ENCODE measurements at regions not wholly inside any gene's neighbourhood (a gene's known extent, or its start where the extent isn't known, plus 50 kb on each side); places are given as distances from the start of the nearest gene placed in this dataset.
"Not testable (repeated sequence)": the region's sequence is repeated elsewhere in the genome, so short reads cannot be mapped to it uniquely, and the experiment has no call there.

- DNase-seq, result no peak
Measured at GRCh38 chr4:23068756-23069155, 376.0 kb downstream of the GBA3 start.

DNA sequence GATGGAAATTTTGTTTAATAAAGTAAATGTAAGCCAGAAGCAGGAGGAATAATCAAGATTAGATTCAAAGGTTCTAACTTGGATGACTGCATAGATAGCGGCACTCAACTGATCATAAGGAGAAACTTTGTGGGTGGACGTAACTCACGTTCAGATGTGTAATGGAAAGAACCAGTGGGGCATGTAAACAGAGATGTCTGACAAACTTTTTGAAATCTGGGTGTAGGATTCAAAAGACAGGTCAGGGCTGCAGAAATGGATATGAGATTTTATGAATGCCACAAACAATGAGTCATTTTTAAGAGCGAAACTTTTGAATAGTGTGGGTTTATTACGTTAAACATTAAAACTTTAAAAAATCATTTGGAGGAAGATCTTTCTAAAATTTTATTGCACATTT is 375.6 kb downstream of the GBA3 start:
- DNase-seq, result no peak

DNA sequence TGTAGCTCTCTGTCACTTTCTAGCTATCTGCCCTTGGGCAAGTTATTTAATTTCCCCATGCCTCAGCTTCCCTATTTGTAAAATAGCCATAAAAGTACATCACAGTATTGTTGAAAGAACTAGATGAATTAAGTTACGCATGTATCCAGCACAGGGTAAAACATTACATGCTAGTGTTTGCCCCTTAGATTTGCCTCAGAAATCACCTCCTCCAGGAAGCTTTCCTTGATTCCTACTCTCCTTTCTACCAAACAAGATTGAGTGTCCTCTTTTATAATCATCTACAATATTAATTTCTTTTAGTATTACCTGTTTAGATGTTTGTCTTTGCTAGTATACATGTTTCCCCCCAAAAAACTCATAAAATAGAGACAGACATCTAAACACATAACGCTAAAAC is 369.5 kb downstream of the GBA3 start:
- DNase-seq, result no peak

DNA sequence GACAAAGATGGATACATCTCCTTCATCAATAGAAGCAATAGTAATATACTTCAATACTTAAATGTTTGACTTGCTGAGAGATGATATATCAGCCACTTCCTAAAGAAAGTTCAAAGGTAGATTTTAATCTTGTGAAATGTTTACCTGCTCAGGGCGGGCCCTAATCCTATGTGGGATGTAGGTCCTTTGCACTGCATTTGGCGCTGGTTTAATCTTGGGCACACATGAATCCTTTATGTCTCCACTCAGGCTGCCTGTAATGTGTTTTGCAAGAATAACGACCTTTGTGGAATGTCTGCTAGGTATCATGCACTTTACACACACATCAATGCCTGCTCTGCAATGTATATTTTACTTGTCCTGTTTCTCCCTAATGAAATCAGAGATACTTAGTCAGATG is 368.7 kb downstream of the GBA3 start:
- DNase-seq, result no peak

- no peak for DNase-seq
Measured at GRCh38 chr4:23060776-23061175, 368.0 kb downstream of the GBA3 start.

DNA sequence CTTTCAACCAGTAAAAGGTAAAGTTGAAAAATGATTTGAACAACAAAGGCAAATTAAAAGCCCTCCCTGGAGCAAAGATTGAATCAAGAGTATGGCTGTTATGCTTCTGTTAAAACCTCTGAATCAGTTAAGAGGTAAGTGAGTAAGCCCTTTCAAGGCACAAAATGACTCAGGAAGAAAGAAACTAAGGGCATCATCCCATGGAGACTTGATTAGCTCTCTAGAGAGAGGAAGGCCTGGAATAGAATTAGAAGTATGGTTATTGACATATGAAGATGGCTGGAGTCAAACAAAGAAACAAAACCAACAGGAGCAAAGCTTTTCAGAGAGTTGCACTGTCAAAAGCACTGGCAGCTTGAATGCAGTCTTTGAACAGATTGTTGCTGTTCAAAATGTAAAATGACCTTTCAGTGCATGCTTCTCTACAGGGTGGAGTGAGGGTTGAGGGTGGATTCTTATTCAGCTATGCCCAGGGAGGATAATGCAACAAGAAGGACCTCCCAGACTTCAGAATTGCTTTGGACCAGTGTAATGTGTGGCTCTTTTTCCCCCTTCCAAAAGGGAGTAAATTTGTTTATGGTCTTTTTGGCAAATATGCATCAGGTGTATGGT is 365.5 kb downstream of the GBA3 start:
- DNase-seq, result no peak

DNA sequence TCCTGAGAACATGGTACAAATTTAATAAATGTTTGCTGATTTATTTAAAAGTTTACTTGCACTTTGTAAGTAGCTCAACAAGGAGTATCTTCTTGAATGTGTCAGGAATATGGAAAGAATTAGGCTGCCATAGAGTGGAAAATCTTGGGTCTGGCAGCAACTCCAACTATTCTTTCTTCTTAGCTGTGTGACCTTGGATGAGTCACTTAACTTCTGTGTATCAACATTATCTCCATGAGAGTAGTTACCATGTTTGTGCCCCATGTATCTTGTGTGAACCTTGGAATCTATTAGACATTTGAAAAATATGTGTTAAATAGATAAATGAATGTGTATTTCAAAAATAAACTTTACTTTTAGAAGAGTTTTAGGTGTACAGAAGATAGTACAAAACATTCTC is 348.8 kb downstream of the GBA3 start:
- DNase-seq, result no peak

- no peak for DNase-seq
Measured at GRCh38 chr4:23040539-23040938, 347.8 kb downstream of the GBA3 start.

GRCh38 chr4:23039818-23040217 is 347.1 kb downstream of the GBA3 start:
- no peak for DNase-seq

DNA sequence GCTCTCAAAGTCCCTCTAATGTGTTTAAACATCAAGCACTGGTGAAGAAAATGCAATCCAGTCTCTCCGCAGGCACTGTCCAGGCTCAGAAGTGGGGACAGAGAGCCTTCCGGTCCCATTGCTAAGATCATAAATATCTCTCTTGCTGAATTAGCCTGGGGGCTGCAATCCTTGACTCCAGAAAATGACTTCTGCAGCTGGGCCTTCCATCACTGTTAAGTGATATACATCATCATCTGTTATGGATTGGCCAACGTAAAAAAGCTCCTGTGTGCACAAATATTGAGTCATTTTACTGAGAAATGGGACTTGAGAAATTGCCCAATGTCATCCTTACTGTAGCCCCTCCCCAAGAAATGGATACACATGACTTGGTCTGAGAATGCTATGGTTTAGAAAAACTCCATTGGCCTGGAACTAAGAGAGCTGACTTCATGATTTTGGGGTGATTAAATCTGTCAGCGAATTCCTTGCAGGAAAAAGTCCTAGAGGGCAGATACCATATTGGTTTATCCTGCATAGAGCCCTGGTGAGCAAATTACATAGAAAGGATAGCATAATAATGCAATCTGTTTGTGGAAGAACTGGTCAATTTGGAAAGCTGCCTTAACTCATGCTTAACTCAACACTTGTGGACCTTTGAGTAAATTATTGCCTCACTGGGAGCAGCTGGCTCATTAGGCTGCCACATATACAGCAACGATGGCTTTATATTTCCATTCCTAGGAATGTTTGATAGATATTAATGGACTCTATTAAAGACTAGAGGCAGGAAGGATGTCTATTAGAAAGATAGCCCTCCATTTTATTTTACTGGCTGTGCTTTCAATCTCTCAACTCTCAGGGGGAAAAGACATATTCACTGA is 346.1 kb downstream of the GBA3 start:
- no peak for DNase-seq

DNA sequence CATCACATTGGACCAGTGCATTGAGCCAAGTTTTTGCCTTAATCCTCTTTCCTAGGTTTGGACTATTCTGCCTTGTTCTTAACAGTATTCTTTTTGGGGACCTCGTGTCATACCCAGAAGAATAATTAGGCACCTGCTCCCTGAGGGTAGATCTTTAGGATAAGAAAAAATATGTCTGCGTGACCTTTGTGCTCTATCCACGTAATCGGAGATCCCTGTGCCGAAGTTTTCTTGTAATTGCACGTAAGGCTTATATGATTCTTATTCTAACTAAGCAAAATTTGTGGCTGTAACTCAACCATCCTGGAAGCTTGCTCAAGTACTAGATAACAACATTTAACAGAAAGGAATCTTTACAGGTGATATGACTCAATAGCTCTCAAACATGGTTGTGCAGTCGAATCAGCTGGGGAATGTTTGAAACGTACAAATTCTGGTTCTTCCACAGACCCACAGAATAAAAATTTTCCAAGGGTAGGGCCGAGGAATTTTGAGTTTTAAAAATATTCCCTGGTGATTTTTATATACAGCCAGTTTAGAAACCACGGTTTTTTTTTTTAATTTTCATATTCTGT is 344.3 kb downstream of the GBA3 start:
- DNase-seq, result no peak

- no peak for DNase-seq
Measured at GRCh38 chr4:23036503-23036902, 343.8 kb downstream of the GBA3 start.

DNA sequence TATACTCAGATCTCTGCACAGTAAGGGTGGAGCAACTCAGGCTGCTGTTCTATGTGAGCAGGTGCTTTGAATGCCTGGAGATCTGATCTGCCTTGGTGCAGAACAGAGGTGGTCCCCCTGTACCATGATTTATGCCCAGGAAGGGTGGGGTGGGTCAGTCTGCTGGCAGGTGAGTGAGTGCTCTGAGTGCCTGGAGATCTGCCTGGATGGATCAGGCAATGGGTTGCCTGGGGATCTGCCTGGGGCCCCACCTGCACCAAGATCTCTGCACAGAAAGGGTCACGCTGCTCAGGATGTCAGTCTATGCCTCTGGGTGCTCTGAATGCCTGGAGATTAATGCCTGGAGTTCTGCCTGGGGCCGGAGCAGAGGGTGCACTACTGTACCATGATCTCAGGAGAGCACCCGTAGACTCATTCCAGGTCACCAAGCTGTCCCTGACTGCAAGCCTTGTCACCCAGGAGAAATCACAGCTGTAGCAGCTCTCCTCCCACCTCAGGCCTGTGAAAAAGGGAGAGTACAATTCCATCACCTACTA is 342.9 kb downstream of the GBA3 start:
- no peak for DNase-seq

GRCh38 chr4:23034731-23035130 is 342.0 kb downstream of the GBA3 start:
- DNase-seq, result no peak

DNA sequence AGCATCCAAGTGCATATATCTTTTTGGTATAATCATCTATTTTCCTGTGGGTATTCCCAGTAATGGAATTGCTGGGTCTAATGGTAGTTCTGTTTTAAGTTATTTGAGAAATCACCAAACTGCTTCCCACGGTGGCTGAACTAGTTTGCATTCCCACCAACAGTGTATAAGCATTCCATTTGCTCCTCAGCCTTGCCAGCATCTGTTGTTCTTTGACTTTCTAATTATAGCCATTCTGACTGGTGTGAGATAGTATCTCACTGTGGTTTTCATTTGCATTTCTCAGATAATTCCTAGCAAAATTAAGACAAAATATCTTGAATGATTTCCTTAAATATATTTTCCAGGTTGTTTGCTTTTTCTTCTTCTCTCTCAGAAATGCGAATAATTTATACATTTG is 341.1 kb downstream of the GBA3 start:
- DNase-seq, result no peak

GRCh38 chr4:23028875-23029274 is 336.1 kb downstream of the GBA3 start:
- DNase-seq, result no peak

GRCh38 chr4:23023666-23024065 is 330.9 kb downstream of the GBA3 start:
- no peak for DNase-seq

- DNase-seq, result no peak
Measured at GRCh38 chr4:23023121-23023520, 330.4 kb downstream of the GBA3 start.

DNA sequence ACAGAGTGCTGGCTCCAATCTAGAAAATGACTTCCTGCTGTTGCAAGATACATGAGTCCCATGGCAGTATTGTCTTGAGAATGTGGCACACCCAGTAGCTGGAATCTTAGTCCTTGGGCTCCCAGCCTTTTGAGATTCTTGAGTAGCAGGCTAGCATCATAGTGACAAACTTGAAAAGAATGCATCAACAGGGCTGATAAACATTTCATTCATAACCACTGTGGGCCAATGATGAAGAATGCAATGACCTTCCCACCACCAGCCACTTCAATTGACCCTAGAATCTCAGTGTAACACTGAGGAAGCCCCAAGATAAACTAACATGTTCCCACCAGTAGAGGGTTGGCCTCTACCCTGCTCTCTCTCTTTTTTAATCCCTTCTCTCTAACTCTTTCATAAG is 329.3 kb downstream of the GBA3 start:
- no peak for DNase-seq

DNA sequence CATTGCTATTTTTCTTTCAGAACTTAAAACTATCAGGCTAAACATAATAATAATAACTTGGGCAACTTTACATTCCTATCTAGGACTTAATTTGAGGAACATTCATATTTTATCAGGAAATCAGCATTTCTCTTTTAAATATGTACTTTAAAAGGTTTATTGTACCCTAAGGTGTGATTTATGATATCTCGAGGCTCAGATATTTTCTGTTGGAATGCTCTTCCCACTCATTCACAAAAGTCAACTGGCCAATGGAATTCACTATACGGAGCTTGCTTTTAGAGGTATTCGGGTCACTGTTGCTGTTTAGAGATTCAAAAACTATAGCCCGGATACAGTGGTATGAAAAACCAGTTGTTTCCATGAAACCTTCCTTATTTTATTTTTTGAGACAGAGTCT is 328.3 kb downstream of the GBA3 start:
- DNase-seq, result no peak

DNA sequence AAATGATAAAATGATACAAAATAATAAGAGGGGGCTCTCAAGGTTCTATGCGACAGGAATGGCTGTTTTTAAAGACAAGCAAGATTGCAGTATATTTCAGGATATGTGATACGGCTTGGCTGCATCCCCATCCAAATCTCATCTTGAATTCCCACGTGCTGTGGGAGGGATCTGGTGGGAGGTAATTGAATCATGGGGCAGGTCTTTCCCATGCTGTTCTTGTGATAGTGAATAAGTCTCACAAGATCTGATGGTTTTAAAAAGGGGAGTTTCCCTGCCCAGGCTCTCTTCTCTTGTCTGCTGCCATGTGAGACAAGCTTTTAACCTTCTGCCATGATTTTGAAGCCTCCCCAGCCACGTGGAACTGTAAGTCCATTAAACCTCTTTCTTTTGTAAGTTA is 327.7 kb downstream of the GBA3 start:
- DNase-seq, result not testable (repeated sequence)

GRCh38 chr4:23016981-23017380 is 324.2 kb downstream of the GBA3 start:
- no peak for DNase-seq

DNA sequence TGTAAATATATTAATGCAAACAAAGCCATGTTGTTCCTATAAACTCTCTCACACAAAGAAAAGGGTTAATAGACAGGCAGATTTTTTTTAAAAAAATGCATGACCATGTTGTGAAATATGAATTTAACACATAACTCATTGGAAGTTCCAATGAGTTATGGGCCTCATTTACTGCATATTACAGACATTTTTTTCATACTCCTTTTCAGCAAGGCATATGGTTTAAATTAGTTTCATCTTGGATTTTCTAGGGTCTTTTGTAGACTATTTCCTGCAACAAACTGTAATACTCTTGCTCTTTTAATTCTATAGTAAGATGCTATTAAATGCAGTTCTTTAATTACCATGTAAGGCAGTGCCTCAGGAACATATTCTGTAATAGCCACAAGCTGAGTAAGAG is 323.1 kb downstream of the GBA3 start:
- DNase-seq, result no peak

- DNase-seq, result no peak
Measured at GRCh38 chr4:23009093-23009492, 316.4 kb downstream of the GBA3 start.

All from GOT3 (cell line).